Gastroesophageal sphincter (tissue), 4 donors: ENCODE measurements at regions not wholly inside any gene's neighbourhood (a gene's known extent, or its start where the extent isn't known, plus 50 kb on each side); places are given as distances from the start of the nearest gene placed in this dataset.

Experiments used
- ATAC-seq: fragments of 150-250 bp; one replicate; pipeline ENCODE4 v1.9.1; 2016; ENCODE audit warnings: mild to moderate bottlenecking, moderate library complexity
- H3K27ac ChIP-seq, 4 donors: fragments of 200-600 bp; sonication (generic) in 3 of 4; 1 replicate in 3 of 4; 2 replicates in 1 of 4; pipeline ENCODE4 v1.5.1; 2016 to 2019
- H3K27me3 ChIP-seq: fragments of 200-600 bp; sonication (generic); one replicate; pipeline ENCODE4 v1.5.1; 2019
- H3K36me3 ChIP-seq, 2 donors: fragments of 200-600 bp; sonication (generic); one replicate each; pipeline ENCODE4 v1.5.1; 2019; ENCODE audit warnings: control low read depth in 1 of 2
- H3K4me1 ChIP-seq, 3 donors: fragments of 200-600 bp; sonication (generic); 1 replicate in 2 of 3; 2 replicates in 1 of 3; pipeline ENCODE4 v1.5.1; 2016 to 2019; ENCODE audit warnings: control low read depth in 2 of 3
- H3K4me3 ChIP-seq, 2 donors: fragments of 200-600 bp; sonication (generic); one replicate each; pipeline ENCODE4 v1.5.1; 2019; ENCODE audit warnings: mild to moderate bottlenecking in 1 of 2, moderate library complexity in 1 of 2
- H3K9me3 ChIP-seq, 3 donors: fragments of 200-600 bp; sonication (generic); one replicate each; pipeline ENCODE4 v1.5.1; 2017 to 2019; ENCODE audit warnings: control low read depth in 2 of 3
- CTCF ChIP-seq, 4 experiments: fragments of 200-600 bp in 2 of 4; fragments of 450-650 bp in 2 of 4; sonication (generic) in 1 of 4; IDR thresholded peaks; one replicate each; pipeline ENCODE4 v1.5.1; 2017 to 2019; ENCODE audit warnings: antibody characterized with exemption in 4 of 4, mild to moderate bottlenecking in 2 of 4, moderate library complexity in 2 of 4
- EP300 ChIP-seq: sonication (generic); formaldehyde crosslinking; IDR thresholded peaks from one replicate; pipeline ENCODE4 v1.6.1; 2017; ENCODE audit warnings: antibody characterized with exemption, mild to moderate bottlenecking
- POLR2A ChIP-seq, 2 donors: fragments of 450-650 bp; IDR thresholded peaks; one replicate each; pipeline ENCODE4 v1.6.1; 2017; ENCODE audit warnings: antibody characterized with exemption in 2 of 2, mild to moderate bottlenecking in 2 of 2, moderate library complexity in 1 of 2
- POLR2AphosphoS5 ChIP-seq: sonication (generic); formaldehyde crosslinking; IDR thresholded peaks from one replicate; pipeline ENCODE4 v1.6.1; 2017; ENCODE audit warnings: antibody characterized with exemption
- WGBS, 2 donors: methylation state at CpG; one replicate each; pipeline ENCODE4 v1.1.5; 2018; ENCODE audit warnings: low coverage in 1 of 2; 5-methylcytosine and 5-hydroxymethylcytosine counted together

GRCh38 chr11:10984742-10985141, 126.9 kb upstream of the ZBED5 start:
- Histone ChIP-seq H3K4me3 (no peak overlapping the region), H3K9me3 (no peaks in the 10 kb centered on the region), H3K4me1 (peaks cover 0 to 7% (median 3%) of the 10 kb centered on the region in 3 donors), H3K27ac (no peak overlapping the region), H3K36me3 (no peaks in the 10 kb centered on the region), H3K27me3 (no peaks in the 10 kb centered on the region)
- TF ChIP-seq POLR2AphosphoS5 (no peak), EP300 (no peak), POLR2A (IDR thresholded peaks at IDR 0.05) (no peak), CTCF (IDR thresholded peaks at IDR 0.05) (no peak)
- WGBS, 2 donors, result 90 to 92% methylated on average over 2 to 5 of the region's 5 CpGs
- ATAC-seq, result no peak

- no peaks in the 10 kb centered on the region for H3K27me3 ChIP-seq
- no peak overlapping the region for H3K4me3 ChIP-seq
- no peak for TF ChIP-seq EP300
- TF ChIP-seq CTCF (IDR thresholded peaks at IDR 0.05), result no peak
- no peak for TF ChIP-seq POLR2AphosphoS5
- TF ChIP-seq POLR2A (IDR thresholded peaks at IDR 0.05), result no peak
- no peak for ATAC-seq
- WGBS, 2 donors, result 60% methylated on average over 3 of the region's 4 CpGs; no CpG with 5 or more reads in 1 of the 2 donors
- H3K4me1 ChIP-seq, result peaks cover 0 to 7% (median 3%) of the 10 kb centered on the region in 3 donors
- no peaks in the 10 kb centered on the region for H3K9me3 ChIP-seq
- no peak overlapping the region for H3K27ac ChIP-seq
- H3K36me3 ChIP-seq, result no peaks in the 10 kb centered on the region
These were observed 126.4 kb upstream of the ZBED5 start for GRCh38 chr11:10984250-10984649.

GRCh38 chr11:10982704-10983510, 125.1 kb upstream of the ZBED5 start:
- H3K36me3 ChIP-seq, result no peaks in the 10 kb centered on the region
- no peak overlapping the region for H3K27ac ChIP-seq
- no peak overlapping the region for H3K4me3 ChIP-seq
- H3K9me3 ChIP-seq, result no peaks in the 10 kb centered on the region
- peaks cover 0 to 7% (median 3%) of the 10 kb centered on the region in 3 donors for H3K4me1 ChIP-seq
- TF ChIP-seq EP300, result no peak
- TF ChIP-seq POLR2AphosphoS5, result no peak
- no peak for TF ChIP-seq POLR2A (IDR thresholded peaks at IDR 0.05)
- no peak for TF ChIP-seq CTCF (IDR thresholded peaks at IDR 0.05)
- H3K27me3 ChIP-seq, result no peaks in the 10 kb centered on the region
- ATAC-seq, result no peak
- 23 to 51% methylated on average over 2 to 4 of the region's 6 CpGs for WGBS, 2 donors

- no peaks in the 10 kb centered on the region for H3K36me3 ChIP-seq
- no peaks in the 10 kb centered on the region for H3K9me3 ChIP-seq
- no peak overlapping the region for H3K4me3 ChIP-seq
- no peaks in the 10 kb centered on the region for H3K27me3 ChIP-seq
- H3K4me1 ChIP-seq, result peaks cover 0 to 7% (median 3%) of the 10 kb centered on the region in 3 donors
- 50 to 54% methylated on average over 2 to 3 of the region's 3 CpGs for WGBS, 2 donors
- no peak for ATAC-seq
- TF ChIP-seq EP300 (no peak), POLR2A (IDR thresholded peaks at IDR 0.05) (no peak), CTCF (IDR thresholded peaks at IDR 0.05) (no peak), POLR2AphosphoS5 (no peak)
- H3K27ac ChIP-seq, result no peak overlapping the region
These were observed 121.7 kb upstream of the ZBED5 start for GRCh38 chr11:10979529-10979928.

- Histone ChIP-seq H3K9me3 (no peaks in the 10 kb centered on the region), H3K4me3 (no peak overlapping the region), H3K36me3 (no peaks in the 10 kb centered on the region), H3K4me1 (peaks cover 0 to 12% (median 3%) of the 10 kb centered on the region in 3 donors), H3K27me3 (no peaks in the 10 kb centered on the region), H3K27ac (no peak overlapping the region)
- no peak for ATAC-seq
- TF ChIP-seq EP300, result no peak
- TF ChIP-seq CTCF (IDR thresholded peaks at IDR 0.05), result no peak
- TF ChIP-seq POLR2AphosphoS5, result no peak
- TF ChIP-seq POLR2A (IDR thresholded peaks at IDR 0.05), result no peak
- WGBS, 2 donors, result 69 to 88% methylated on average over 1 of the region's 1 CpG
These were observed 120.3 kb upstream of the ZBED5 start for GRCh38 chr11:10978198-10978597.
